IMR-90 (cell line): ENCODE measurements at regions not wholly inside any gene's neighbourhood (a gene's known extent, or its start where the extent isn't known, plus 50 kb on each side); places are given as distances from the start of the nearest gene placed in this dataset.

ENCODE experiments used
- ATAC-seq: fragments of 200-7000 bp; cut with Tn5 transposase; 2 replicates; pipeline ENCODE4 v1.9.1; 2020; ENCODE audit warnings: low read depth, mild to moderate bottlenecking, moderate library complexity
- BruUV-seq: library from RNA; stranded (reverse); fragments of 400-500 nt; replicated peaks from 2 replicates; lab custom pipeline; 2021; lab: Mats Ljungman, UMichigan
- CTCF ChIA-PET: fragments of 300-600 bp; formaldehyde crosslinking; extraction: SDS; loops from one replicate; lab custom pipeline; 2021; ENCODE audit warnings: antibody characterized with exemption; lab: Yijun Ruan, JAX
- POLR2A ChIA-PET: fragments of 300-600 bp; sonication (Branson Sonifier 250); formaldehyde crosslinking; loops from one replicate; lab custom pipeline; 2022; ENCODE audit warnings: antibody characterized with exemption; ENCODE audit not compliant: unreplicated experiment; lab: Charles Lee
- DNase-seq: peaks from one replicate; pipeline ENCODE4 v3.0.0; 2013
- H2AFZ ChIP-seq: replicated peaks from 2 replicates; pipeline ENCODE3; 2013; ENCODE audit warnings: low read length, mild to moderate bottlenecking; ENCODE audit not compliant: poor library complexity
- H2AK5ac ChIP-seq: 2 replicates; pipeline ENCODE4 v1.6.1; 2013; ENCODE audit warnings: low read depth, low read length, inconsistent platforms
- H2AK9ac ChIP-seq: replicated peaks from 2 replicates; pipeline ENCODE3; 2013; ENCODE audit warnings: mild to moderate bottlenecking, low read depth, low read length, moderate library complexity; ENCODE audit not compliant: poor library complexity
- H2BK120ac ChIP-seq: 2 replicates; pipeline ENCODE4 v1.6.1; 2013; ENCODE audit warnings: low read depth, low read length, inconsistent platforms
- H2BK15ac ChIP-seq: 3 replicates; pipeline ENCODE4 v1.6.1; 2013; ENCODE audit warnings: low read depth, low read length, inconsistent platforms
- H2BK20ac ChIP-seq: 2 replicates; pipeline ENCODE4 v1.6.1; 2013; ENCODE audit warnings: low read depth, mild to moderate bottlenecking, inconsistent platforms, low read length, moderate library complexity
- H2BK5ac ChIP-seq: 2 replicates; pipeline ENCODE4 v1.6.1; 2013; ENCODE audit warnings: mild to moderate bottlenecking, low read depth, low read length, inconsistent platforms; ENCODE audit not compliant: poor library complexity, severe bottlenecking
- H3K14ac ChIP-seq: replicated peaks from 2 replicates; pipeline ENCODE4 v1.6.1; 2013; ENCODE audit warnings: low read depth, low read length, inconsistent platforms
- H3K18ac ChIP-seq: 2 replicates; pipeline ENCODE4 v1.6.1; 2013; ENCODE audit warnings: low read depth, low read length, control low read depth
- H3K23ac ChIP-seq: 2 replicates; pipeline ENCODE4 v1.6.1; 2013; ENCODE audit warnings: low read depth, low read length, inconsistent platforms
- H3K27ac ChIP-seq: 2 replicates; pipeline ENCODE4 v1.5.1; 2013; ENCODE audit warnings: mild to moderate bottlenecking, control low read depth, low read length; ENCODE audit not compliant: insufficient read depth
- H3K27me3 ChIP-seq: 2 replicates; pipeline ENCODE4 v1.6.1; 2013; ENCODE audit warnings: low read length; ENCODE audit not compliant: control insufficient read depth, insufficient read depth
- H3K36me3 ChIP-seq: 2 replicates; pipeline ENCODE4 v1.6.1; 2013; ENCODE audit warnings: low read length, mixed read lengths; ENCODE audit not compliant: control insufficient read depth, insufficient read depth
- H3K4ac ChIP-seq: 2 replicates; pipeline ENCODE4 v1.6.1; 2013; ENCODE audit warnings: low read depth, low read length, inconsistent platforms
- H3K4me1 ChIP-seq: 2 replicates; pipeline ENCODE4 v1.6.1; 2013; ENCODE audit warnings: low read length, mixed read lengths; ENCODE audit not compliant: control insufficient read depth, insufficient read depth
- H3K4me2 ChIP-seq: 2 replicates; pipeline ENCODE4 v1.6.1; 2013; ENCODE audit warnings: low read depth, mild to moderate bottlenecking, control low read depth, low read length, moderate library complexity
- H3K4me3 ChIP-seq: 2 replicates; pipeline ENCODE4 v1.5.1; 2013; ENCODE audit warnings: low read depth, mild to moderate bottlenecking, control low read depth, low read length, moderate library complexity; ENCODE audit not compliant: insufficient read depth
- H3K56ac ChIP-seq: 2 replicates; pipeline ENCODE4 v1.6.1; 2013; ENCODE audit warnings: low read length, inconsistent platforms; ENCODE audit not compliant: insufficient read depth; ENCODE audit errors: extremely low read depth
- H3K79me1 ChIP-seq, 2 experiments: 2 replicates each; pipeline ENCODE4 v1.6.1; 2013; ENCODE audit warnings: low read length in 2 of 2, inconsistent platforms in 1 of 2, low read depth in 1 of 2
- H3K9ac ChIP-seq: 2 replicates; pipeline ENCODE4 v1.6.1; 2013; ENCODE audit warnings: low read depth, low read length, control low read depth
- H3K9me1 ChIP-seq: 2 replicates; pipeline ENCODE4 v1.6.1; 2013; ENCODE audit warnings: low read length, inconsistent platforms; ENCODE audit not compliant: insufficient read depth
- H3K9me3 ChIP-seq: 2 replicates; pipeline ENCODE4 v1.6.1; 2013; ENCODE audit warnings: low read length; ENCODE audit not compliant: control insufficient read depth, insufficient read depth
- H4K20me1 ChIP-seq: 2 replicates; pipeline ENCODE4 v1.6.1; 2013; ENCODE audit warnings: low read length, inconsistent platforms; ENCODE audit not compliant: insufficient read depth
- H4K5ac ChIP-seq: 2 replicates; pipeline ENCODE4 v1.6.1; 2013; ENCODE audit warnings: mild to moderate bottlenecking, low read depth, low read length, control low read depth
- H4K8ac ChIP-seq, 2 experiments: 2 replicates each; pipeline ENCODE4 v1.6.1; 2013; ENCODE audit warnings: low read depth in 2 of 2, low read length in 2 of 2, control low read depth in 1 of 2, inconsistent platforms in 1 of 2
- H4K91ac ChIP-seq: 2 replicates; pipeline ENCODE4 v1.6.1; 2013; ENCODE audit warnings: low read depth, low read length, inconsistent platforms; ENCODE audit not compliant: insufficient read depth
- CHD1 ChIP-seq: IDR thresholded peaks from 2 replicates; pipeline ENCODE4 v1.6.1; 2012; ENCODE audit warnings: low read depth, low read length, improper control_type of control experiment
- FOS ChIP-seq: fragments of 150-350 bp; IDR thresholded peaks from 2 replicates; pipeline ENCODE4 v1.6.1; 2016; ENCODE audit warnings: low read depth, low read length
- NFE2L2 ChIP-seq: fragments of 150-350 bp; IDR thresholded peaks from 2 replicates; pipeline ENCODE4 v1.6.1; 2016; ENCODE audit warnings: low read depth, mild to moderate bottlenecking, low read length
- POLR2A ChIP-seq: IDR thresholded peaks from 2 replicates; pipeline ENCODE4 v1.6.1; 2012; ENCODE audit warnings: mild to moderate bottlenecking, low read depth, low read length
- RAD21 ChIP-seq: IDR thresholded peaks from 2 replicates; pipeline ENCODE4 v1.6.1; 2012; ENCODE audit warnings: low read length, improper control_type of control experiment
- RCOR1 ChIP-seq: IDR thresholded peaks from 2 replicates; pipeline ENCODE4 v1.6.1; 2012; ENCODE audit warnings: mild to moderate bottlenecking, low read length, improper control_type of control experiment; ENCODE audit not compliant: insufficient replicate concordance
- WGBS, 2 experiments: methylation state at CpG; one replicate each; pipeline versions ENCODE4 v1.1.5 to v1.1.7; 2013; ENCODE audit warnings: missing lambda C conversion rate in 2 of 2; ENCODE audit not compliant: insufficient read length in 1 of 2; ENCODE audit errors: extremely low coverage in 2 of 2; 5-methylcytosine and 5-hydroxymethylcytosine counted together
- dilution Hi-C: fragments of 300-500 bp; cut with HindIII; formaldehyde crosslinking; loops from one replicate; pipeline ENCODE4 v1.14.3; 2018; ENCODE audit warnings: low sequenced_read_pairs; ENCODE audit not compliant: unreplicated experiment
- in situ Hi-C: fragments of 300-500 bp; cut with MboI; formaldehyde crosslinking; loops from 3 replicates; pipeline ENCODE4 v1.14.3; 2019; ENCODE audit warnings: low sequenced_read_pairs, inconsistent platforms, mixed read lengths
- intact Hi-C: fragments of 100-400 bp; cut with micrococcal nuclease; formaldehyde crosslinking; loops from 2 replicates; pipeline ENCODE4 v1.10.0; 2022
- TF ChIP-seq, protein P1 (sequence below): conservative IDR thresholded peaks from 2 replicates; pipeline ENCODE4 v1.5.1; 2012; ENCODE audit warnings: mild to moderate bottlenecking, low read depth, low read length, improper control_type of control experiment
- TF ChIP-seq, protein P2 (sequence below): fragments of 150-350 bp; IDR thresholded peaks from 2 replicates; pipeline ENCODE4 v1.6.1; 2016; ENCODE audit warnings: low read depth, mild to moderate bottlenecking, low read length, moderate library complexity, borderline replicate concordance

DNA sequence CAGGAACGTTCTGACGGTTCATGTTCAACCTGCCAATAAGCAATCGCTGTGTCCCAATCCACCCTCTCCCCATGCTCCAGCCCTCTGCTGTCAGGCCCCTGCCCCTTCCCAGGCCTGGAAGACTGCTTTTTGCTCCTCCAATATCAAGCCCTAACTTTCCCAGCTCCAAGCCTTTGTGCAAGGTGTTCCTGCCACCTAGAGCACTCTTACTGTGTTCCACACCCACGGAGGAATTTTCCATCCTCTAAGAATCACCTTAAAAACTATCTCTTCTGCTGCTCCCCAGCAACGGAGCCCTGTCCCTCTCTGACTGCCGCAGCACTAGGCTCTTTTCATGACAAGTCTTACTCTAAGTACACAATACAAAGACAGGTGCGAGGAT lies 657.9 kb downstream of the AJAP1 start:
- Histone ChIP-seq H2AK9ac (no peak overlapping the region), H2BK15ac (no peak overlapping the region), H4K8ac (no peak overlapping the region), H3K9ac (no peak overlapping the region), H3K14ac (no peak overlapping the region), H4K91ac (no peak overlapping the region), H4K5ac (no peak overlapping the region), H3K27ac (no peak overlapping the region), H3K56ac (no peak overlapping the region), H3K4me1 (no peaks in the 10 kb centered on the region), H3K9me1 (no peaks in the 10 kb centered on the region), H3K4me2 (no peak overlapping the region), H2BK5ac (no peak overlapping the region), H3K27me3 (no peaks in the 10 kb centered on the region), H3K23ac (no peak overlapping the region), H2AFZ (no peak overlapping the region), H2BK120ac (no peak overlapping the region), H2AK5ac (no peak overlapping the region), H3K36me3 (no peaks in the 10 kb centered on the region), H3K79me1 (no peaks in the 10 kb centered on the region), H3K4ac (no peak overlapping the region), H4K20me1 (no peaks in the 10 kb centered on the region), H2BK20ac (no peak overlapping the region), H3K4me3 (no peak overlapping the region), H3K18ac (no peak overlapping the region), H3K9me3 (peaks cover 46% of the 10 kb centered on the region)
- BruUV-seq, result no TSS peak
- ATAC-seq, result no peak
- dilution Hi-C loops, result no loop called here
- in situ Hi-C loops, result no loop called here
- WGBS, 2 experiments, result no CpG with 5 or more reads among the region's 7 CpGs
- ChIA-PET POLR2A (no interaction called here), CTCF (no interaction called here)
- TF ChIP-seq CHD1, result no peak
- no peak for TF ChIP-seq NFE2L2
- no peak for TF ChIP-seq RCOR1
- TF ChIP-seq RAD21, result no peak
- TF ChIP-seq POLR2A, result no peak
- TF ChIP-seq, protein P1, sequence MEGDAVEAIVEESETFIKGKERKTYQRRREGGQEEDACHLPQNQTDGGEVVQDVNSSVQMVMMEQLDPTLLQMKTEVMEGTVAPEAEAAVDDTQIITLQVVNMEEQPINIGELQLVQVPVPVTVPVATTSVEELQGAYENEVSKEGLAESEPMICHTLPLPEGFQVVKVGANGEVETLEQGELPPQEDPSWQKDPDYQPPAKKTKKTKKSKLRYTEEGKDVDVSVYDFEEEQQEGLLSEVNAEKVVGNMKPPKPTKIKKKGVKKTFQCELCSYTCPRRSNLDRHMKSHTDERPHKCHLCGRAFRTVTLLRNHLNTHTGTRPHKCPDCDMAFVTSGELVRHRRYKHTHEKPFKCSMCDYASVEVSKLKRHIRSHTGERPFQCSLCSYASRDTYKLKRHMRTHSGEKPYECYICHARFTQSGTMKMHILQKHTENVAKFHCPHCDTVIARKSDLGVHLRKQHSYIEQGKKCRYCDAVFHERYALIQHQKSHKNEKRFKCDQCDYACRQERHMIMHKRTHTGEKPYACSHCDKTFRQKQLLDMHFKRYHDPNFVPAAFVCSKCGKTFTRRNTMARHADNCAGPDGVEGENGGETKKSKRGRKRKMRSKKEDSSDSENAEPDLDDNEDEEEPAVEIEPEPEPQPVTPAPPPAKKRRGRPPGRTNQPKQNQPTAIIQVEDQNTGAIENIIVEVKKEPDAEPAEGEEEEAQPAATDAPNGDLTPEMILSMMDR, result no peak
- TF ChIP-seq FOS, result no peak
- TF ChIP-seq, protein P2, sequence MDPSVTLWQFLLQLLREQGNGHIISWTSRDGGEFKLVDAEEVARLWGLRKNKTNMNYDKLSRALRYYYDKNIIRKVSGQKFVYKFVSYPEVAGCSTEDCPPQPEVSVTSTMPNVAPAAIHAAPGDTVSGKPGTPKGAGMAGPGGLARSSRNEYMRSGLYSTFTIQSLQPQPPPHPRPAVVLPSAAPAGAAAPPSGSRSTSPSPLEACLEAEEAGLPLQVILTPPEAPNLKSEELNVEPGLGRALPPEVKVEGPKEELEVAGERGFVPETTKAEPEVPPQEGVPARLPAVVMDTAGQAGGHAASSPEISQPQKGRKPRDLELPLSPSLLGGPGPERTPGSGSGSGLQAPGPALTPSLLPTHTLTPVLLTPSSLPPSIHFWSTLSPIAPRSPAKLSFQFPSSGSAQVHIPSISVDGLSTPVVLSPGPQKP, result no peak
- DNase-seq, result no peak
- intact Hi-C loops, result no loop called here
